MM.1S (cell line): ENCODE measurements at regions not wholly inside any gene's neighbourhood (a gene's known extent, or its start where the extent isn't known, plus 50 kb on each side); places are given as distances from the start of the nearest gene placed in this dataset.

Source experiments
- DNase-seq: peaks from one replicate; pipeline ENCODE4 v3.0.0-alpha.2; 2015
- H2AFZ ChIP-seq: fragments of 300-600 bp; sonication (generic); 2 replicates; pipeline ENCODE4 v1.6.0; 2016; ENCODE audit warnings: antibody characterized with exemption, low read length
- H3F3A ChIP-seq: fragments of 300-600 bp; sonication (generic); 2 replicates; pipeline ENCODE4 v1.6.1; 2016; ENCODE audit warnings: mild to moderate bottlenecking, antibody characterized with exemption, low read length, moderate library complexity, mixed read lengths; ENCODE audit not compliant: insufficient read depth
- H3K27ac ChIP-seq: fragments of 300-600 bp; sonication (generic); 2 replicates; pipeline ENCODE4 v1.5.1; 2016; ENCODE audit warnings: mild to moderate bottlenecking, low read length
- H3K27me3 ChIP-seq: fragments of 300-600 bp; sonication (generic); replicated peaks from 2 replicates; pipeline ENCODE4 v1.6.0; 2016; ENCODE audit warnings: low read length; ENCODE audit not compliant: insufficient read depth
- H3K36me3 ChIP-seq: fragments of 300-600 bp; sonication (generic); replicated peaks from 2 replicates; pipeline ENCODE4 v1.6.1; 2016; ENCODE audit warnings: mild to moderate bottlenecking, low read length, mixed read lengths; ENCODE audit not compliant: insufficient read depth
- H3K4me1 ChIP-seq: fragments of 300-600 bp; sonication (generic); 2 replicates; pipeline ENCODE4 v1.6.1; 2016; ENCODE audit warnings: low read length, mixed read lengths
- H3K4me2 ChIP-seq: fragments of 300-600 bp; sonication (generic); 2 replicates; pipeline ENCODE4 v1.6.0; 2016; ENCODE audit warnings: low read depth, low read length
- H3K4me3 ChIP-seq: fragments of 300-600 bp; sonication (generic); 2 replicates; pipeline ENCODE4 v1.5.1; 2016; ENCODE audit warnings: low read length, mixed read lengths
- H3K79me2 ChIP-seq: fragments of 300-600 bp; sonication (generic); 2 replicates; pipeline ENCODE4 v1.6.1; 2016; ENCODE audit warnings: mixed run types, low read length, mixed read lengths
- H3K9ac ChIP-seq: fragments of 300-600 bp; sonication (generic); 2 replicates; pipeline ENCODE4 v1.6.1; 2016; ENCODE audit warnings: low read length, mixed read lengths
- H3K9me2 ChIP-seq: fragments of 300-600 bp; sonication (generic); replicated peaks from 2 replicates; pipeline ENCODE4 v1.6.1; 2016; ENCODE audit warnings: mild to moderate bottlenecking, low read length, mixed read lengths; ENCODE audit not compliant: insufficient read depth
- H3K9me3 ChIP-seq: fragments of 300-600 bp; sonication (generic); replicated peaks from 2 replicates; pipeline ENCODE4 v1.6.1; 2016; ENCODE audit warnings: mild to moderate bottlenecking, low read length, mixed read lengths; ENCODE audit not compliant: insufficient read depth
- H4K20me1 ChIP-seq: fragments of 300-600 bp; sonication (generic); 2 replicates; pipeline ENCODE4 v1.6.1; 2016; ENCODE audit warnings: mild to moderate bottlenecking, low read length, moderate library complexity, mixed read lengths; ENCODE audit not compliant: insufficient read depth
- CTCF ChIP-seq: fragments of 300-600 bp; sonication (generic); IDR thresholded peaks from 2 replicates; pipeline ENCODE4 v1.5.1; 2016; ENCODE audit warnings: antibody characterized with exemption, low read length, mixed read lengths
- EZH2 ChIP-seq: fragments of 300-600 bp; sonication (generic); optimal IDR thresholded peaks from 2 replicates; pipeline ENCODE3; 2017; ENCODE audit warnings: low read depth, mild to moderate bottlenecking, antibody characterized with exemption, low read length, mixed read lengths
- EZH2phosphoT487 ChIP-seq: fragments of 300-600 bp; sonication (generic); IDR thresholded peaks from 2 replicates; pipeline ENCODE4 v1.6.1; 2018; ENCODE audit warnings: antibody characterized with exemption, low read length

GRCh38 chr1:199226163-199226562, 587.3 kb downstream of the PTPRC start:
- no peaks in the 10 kb centered on the region for H3K9me2 ChIP-seq
- no peak overlapping the region for H3K27ac ChIP-seq
- no peaks in the 10 kb centered on the region for H3K9me3 ChIP-seq
- no peaks in the 10 kb centered on the region for H3K36me3 ChIP-seq
- no peaks in the 10 kb centered on the region for H3F3A ChIP-seq
- no peak overlapping the region for H3K9ac ChIP-seq
- no peaks in the 10 kb centered on the region for H4K20me1 ChIP-seq
- no peak overlapping the region for H3K4me2 ChIP-seq
- H2AFZ ChIP-seq: no peak overlapping the region
- no peak overlapping the region for H3K4me3 ChIP-seq
- DNase-seq: no peak
- H3K79me2 ChIP-seq: no peaks in the 10 kb centered on the region
- H3K27me3 ChIP-seq: no peaks in the 10 kb centered on the region
- TF ChIP-seq CTCF (no peak), EZH2 (no peak), EZH2phosphoT487 (no peak)
- H3K4me1 ChIP-seq: no peaks in the 10 kb centered on the region

DNA sequence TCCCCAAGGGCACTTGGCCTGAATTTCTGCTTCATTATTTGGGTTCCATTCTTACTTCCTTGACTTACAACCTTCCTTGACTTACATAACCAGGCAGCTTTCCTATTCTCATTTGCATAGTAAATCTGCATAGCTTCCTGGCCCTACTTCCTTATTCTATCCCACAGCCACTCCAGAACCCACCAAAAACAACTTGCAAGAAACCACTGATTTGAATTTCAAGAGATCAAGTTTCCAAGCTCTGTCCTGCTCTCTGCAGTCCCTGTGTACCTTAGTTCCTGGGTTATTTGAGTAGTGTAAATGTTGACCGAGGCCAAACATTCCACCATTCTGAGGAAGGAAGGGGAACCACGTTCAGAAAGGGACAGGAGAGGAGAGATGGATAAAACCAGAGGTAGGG, 603.3 kb downstream of the PTPRC start:
- Histone ChIP-seq H3K4me2 (no peak overlapping the region), H3K27me3 (no peaks in the 10 kb centered on the region), H3K9me3 (no peaks in the 10 kb centered on the region), H2AFZ (no peak overlapping the region), H3K4me3 (no peak overlapping the region), H3K4me1 (peaks cover 9% of the 10 kb centered on the region; the same call in 1 of the 2 replicates), H3K9me2 (no peaks in the 10 kb centered on the region), H3K27ac (no peak overlapping the region), H4K20me1 (no peaks in the 10 kb centered on the region), H3K36me3 (no peaks in the 10 kb centered on the region), H3K79me2 (no peaks in the 10 kb centered on the region), H3F3A (no peaks in the 10 kb centered on the region), H3K9ac (no peak overlapping the region)
- no peak for TF ChIP-seq EZH2
- no peak for TF ChIP-seq CTCF
- no peak for TF ChIP-seq EZH2phosphoT487
- no peak for DNase-seq

DNA sequence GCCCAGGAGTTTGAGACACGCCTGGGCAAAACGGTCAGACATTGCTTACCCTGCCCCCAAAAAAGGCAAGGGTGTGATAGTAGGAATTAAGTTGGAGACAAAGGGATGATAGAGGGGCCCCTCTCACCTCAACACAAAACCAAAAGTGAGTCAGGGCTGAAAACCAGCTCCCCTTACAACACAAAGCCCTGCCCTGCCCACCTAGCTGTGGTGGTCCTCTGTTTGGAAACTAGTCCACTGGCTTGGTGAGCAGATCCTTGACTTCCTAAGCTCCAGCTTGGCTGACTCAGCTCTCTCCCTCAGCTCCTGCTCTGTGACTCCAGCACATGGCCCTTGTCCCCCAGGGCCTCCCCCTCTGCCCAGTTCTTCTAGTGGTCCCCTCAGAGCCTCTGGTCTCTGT, 603.8 kb downstream of the PTPRC start:
- Histone ChIP-seq H3K27ac (no peak overlapping the region), H3K27me3 (no peaks in the 10 kb centered on the region), H3K9ac (no peak overlapping the region), H2AFZ (no peak overlapping the region), H3K4me2 (no peak overlapping the region), H4K20me1 (no peaks in the 10 kb centered on the region), H3F3A (no peaks in the 10 kb centered on the region), H3K9me2 (no peaks in the 10 kb centered on the region), H3K4me1 (peaks cover 9% of the 10 kb centered on the region; the same call in 1 of the 2 replicates), H3K36me3 (no peaks in the 10 kb centered on the region), H3K9me3 (no peaks in the 10 kb centered on the region), H3K4me3 (no peak overlapping the region), H3K79me2 (no peaks in the 10 kb centered on the region)
- TF ChIP-seq EZH2: no peak
- no peak for TF ChIP-seq CTCF
- no peak for TF ChIP-seq EZH2phosphoT487
- DNase-seq: no peak
